ENCODE measurements at regions not wholly inside any gene's neighbourhood (a gene's known extent, or its start where the extent isn't known, plus 50 kb on each side); places are given as distances from the start of the nearest gene placed in this dataset.

- no peaks in the 10 kb centered on the region for H3K4me1 ChIP-seq (ENCODE audit: insufficient read depth)
- no peaks in the 10 kb centered on the region for H4K20me1 ChIP-seq (ENCODE audit: insufficient read depth, poor library complexity, severe bottlenecking)
- H3K27me3 ChIP-seq: no peaks in the 10 kb centered on the region
- H3K27ac ChIP-seq: no peak overlapping the region
- no peak overlapping the region for H3K4me2 ChIP-seq
- H3K4me3 ChIP-seq: no peak overlapping the region
- H2AFZ ChIP-seq: no peak overlapping the region
- TF ChIP-seq EZH2phosphoT487 (IDR thresholded peaks at IDR 0.05; ENCODE audit: low read depth, severe bottlenecking, unreplicated experiment): no peak
- TF ChIP-seq CTCF (IDR thresholded peaks at IDR 0.05; ENCODE audit: poor library complexity): no peak
- TF ChIP-seq EZH2 (IDR thresholded peaks at IDR 0.05; ENCODE audit: borderline replicate concordance): no peak
- no peaks in the 10 kb centered on the region for H3K36me3 ChIP-seq (replicated peaks; ENCODE audit: insufficient read depth, low read depth)
- H3K9me2 ChIP-seq (replicated peaks; ENCODE audit: insufficient read depth): no peaks in the 10 kb centered on the region
- WGBS (ENCODE audit: low lambda C conversion rate, missing lambda C conversion rate): 89% methylated on average over 2 of the region's 2 CpGs
- DNase-seq (ENCODE audit: low spot score): no peak
- no peaks in the 10 kb centered on the region for H3K79me2 ChIP-seq
- H3K9me3 ChIP-seq (ENCODE audit: low read depth): no peaks in the 10 kb centered on the region
Measured at GRCh38 chr10:10350050-10350449, 667.6 kb upstream of the CELF2 start.

DNA sequence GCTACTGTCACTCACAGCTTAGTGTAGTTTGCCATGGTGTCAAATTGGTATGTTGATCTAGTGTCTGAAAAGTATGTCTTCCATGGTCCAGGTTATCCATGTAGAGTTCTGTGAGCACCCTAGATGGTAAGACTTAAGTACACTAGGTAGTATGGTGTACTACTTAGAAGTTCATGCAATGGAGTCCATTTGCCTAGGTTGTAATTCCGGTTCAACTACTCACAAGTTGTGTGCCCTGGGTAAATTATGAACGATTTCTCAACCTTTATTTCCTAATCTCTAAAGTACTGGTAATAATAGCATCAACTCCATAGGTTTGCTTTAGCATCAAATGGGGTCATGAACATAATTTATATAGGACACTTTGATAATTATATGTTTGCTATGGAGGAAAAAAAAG, 666.2 kb upstream of the CELF2 start:
- TF ChIP-seq EZH2 (IDR thresholded peaks at IDR 0.05; ENCODE audit: borderline replicate concordance) (no peak), CTCF (IDR thresholded peaks at IDR 0.05; ENCODE audit: poor library complexity) (no peak), EZH2phosphoT487 (IDR thresholded peaks at IDR 0.05; ENCODE audit: low read depth, severe bottlenecking, unreplicated experiment) (no peak)
- Histone ChIP-seq H3K4me3 (no peak overlapping the region), H3K27me3 (no peaks in the 10 kb centered on the region), H4K20me1 (ENCODE audit: insufficient read depth, poor library complexity, severe bottlenecking) (no peaks in the 10 kb centered on the region), H3K4me2 (no peak overlapping the region), H3K27ac (no peak overlapping the region), H3K79me2 (no peaks in the 10 kb centered on the region), H3K4me1 (ENCODE audit: insufficient read depth) (no peaks in the 10 kb centered on the region), H3K9me2 (replicated peaks; ENCODE audit: insufficient read depth) (no peaks in the 10 kb centered on the region), H3K36me3 (replicated peaks; ENCODE audit: insufficient read depth, low read depth) (no peaks in the 10 kb centered on the region), H2AFZ (no peak overlapping the region), H3K9me3 (ENCODE audit: low read depth) (no peaks in the 10 kb centered on the region)
- no peak for DNase-seq (ENCODE audit: low spot score)
- 86% methylated on average over 2 of the region's 2 CpGs for WGBS (ENCODE audit: low lambda C conversion rate, missing lambda C conversion rate)

DNA sequence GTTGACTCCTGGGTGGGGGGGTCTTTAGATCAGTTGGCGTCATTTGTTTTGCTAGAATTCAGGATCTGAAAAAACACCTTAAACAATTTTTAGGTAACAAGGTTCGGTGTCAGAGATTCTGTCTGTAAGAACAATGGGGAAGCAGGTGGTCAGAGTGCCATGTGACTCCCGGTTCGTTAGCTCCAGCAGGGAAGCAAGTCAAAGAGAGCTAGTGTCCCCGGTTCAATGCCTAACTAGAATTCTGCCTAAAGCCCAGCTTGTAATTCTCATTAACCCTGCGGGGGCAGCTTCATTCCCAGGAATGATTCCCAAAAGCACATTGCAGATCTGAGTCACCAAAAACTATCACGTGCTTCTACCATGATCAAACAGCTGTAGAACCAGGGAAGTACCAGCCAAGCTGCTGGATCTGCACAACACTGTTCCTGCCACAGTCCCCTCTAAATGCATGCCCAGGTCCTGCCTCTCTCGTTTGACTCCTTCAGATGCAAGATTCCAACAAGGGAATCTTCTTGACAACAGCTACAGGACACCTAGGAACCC, 664.3 kb upstream of the CELF2 start:
- WGBS (ENCODE audit: low lambda C conversion rate, missing lambda C conversion rate): 70% methylated on average over 8 of the region's 8 CpGs
- Histone ChIP-seq H3K9me2 (replicated peaks; ENCODE audit: insufficient read depth) (no peaks in the 10 kb centered on the region), H3K79me2 (no peaks in the 10 kb centered on the region), H3K36me3 (replicated peaks; ENCODE audit: insufficient read depth, low read depth) (no peaks in the 10 kb centered on the region), H2AFZ (no peak overlapping the region), H3K9me3 (ENCODE audit: low read depth) (no peaks in the 10 kb centered on the region), H3K4me1 (ENCODE audit: insufficient read depth) (no peaks in the 10 kb centered on the region), H3K27ac (no peak overlapping the region), H3K27me3 (no peaks in the 10 kb centered on the region), H3K4me3 (no peak overlapping the region), H4K20me1 (ENCODE audit: insufficient read depth, poor library complexity, severe bottlenecking) (no peaks in the 10 kb centered on the region), H3K4me2 (no peak overlapping the region)
- TF ChIP-seq CTCF (IDR thresholded peaks at IDR 0.05; ENCODE audit: poor library complexity) (no peak), EZH2 (IDR thresholded peaks at IDR 0.05; ENCODE audit: borderline replicate concordance) (no peak), EZH2phosphoT487 (IDR thresholded peaks at IDR 0.05; ENCODE audit: low read depth, severe bottlenecking, unreplicated experiment) (no peak)
- DNase-seq (ENCODE audit: low spot score): no peak

- H3K79me2 ChIP-seq: no peaks in the 10 kb centered on the region
Measured at GRCh38 chr10:10359263-10359662, 658.4 kb upstream of the CELF2 start.

More at GRCh38 chr10:10359263-10359662, 658.4 kb upstream of the CELF2 start:
- H3K4me2 ChIP-seq: no peak overlapping the region
- no peak overlapping the region for H2AFZ ChIP-seq
- no peak overlapping the region for H3K27ac ChIP-seq
- no peak for TF ChIP-seq CTCF (IDR thresholded peaks at IDR 0.05; ENCODE audit: poor library complexity)
- no peaks in the 10 kb centered on the region for H3K4me1 ChIP-seq (ENCODE audit: insufficient read depth)
- no peaks in the 10 kb centered on the region for H3K27me3 ChIP-seq
- no peaks in the 10 kb centered on the region for H3K9me2 ChIP-seq (replicated peaks; ENCODE audit: insufficient read depth)
- H3K4me3 ChIP-seq: no peak overlapping the region
- no peaks in the 10 kb centered on the region for H3K36me3 ChIP-seq (replicated peaks; ENCODE audit: insufficient read depth, low read depth)
- no peaks in the 10 kb centered on the region for H3K9me3 ChIP-seq (ENCODE audit: low read depth)
- WGBS (ENCODE audit: low lambda C conversion rate, missing lambda C conversion rate): 84% methylated on average over 2 of the region's 2 CpGs
- H4K20me1 ChIP-seq (ENCODE audit: insufficient read depth, poor library complexity, severe bottlenecking): no peaks in the 10 kb centered on the region
- no peak for DNase-seq (ENCODE audit: low spot score)
